ENCODE measurements at regions not wholly inside any gene's neighbourhood (a gene's known extent, or its start where the extent isn't known, plus 50 kb on each side); places are given as distances from the start of the nearest gene placed in this dataset.

DNA sequence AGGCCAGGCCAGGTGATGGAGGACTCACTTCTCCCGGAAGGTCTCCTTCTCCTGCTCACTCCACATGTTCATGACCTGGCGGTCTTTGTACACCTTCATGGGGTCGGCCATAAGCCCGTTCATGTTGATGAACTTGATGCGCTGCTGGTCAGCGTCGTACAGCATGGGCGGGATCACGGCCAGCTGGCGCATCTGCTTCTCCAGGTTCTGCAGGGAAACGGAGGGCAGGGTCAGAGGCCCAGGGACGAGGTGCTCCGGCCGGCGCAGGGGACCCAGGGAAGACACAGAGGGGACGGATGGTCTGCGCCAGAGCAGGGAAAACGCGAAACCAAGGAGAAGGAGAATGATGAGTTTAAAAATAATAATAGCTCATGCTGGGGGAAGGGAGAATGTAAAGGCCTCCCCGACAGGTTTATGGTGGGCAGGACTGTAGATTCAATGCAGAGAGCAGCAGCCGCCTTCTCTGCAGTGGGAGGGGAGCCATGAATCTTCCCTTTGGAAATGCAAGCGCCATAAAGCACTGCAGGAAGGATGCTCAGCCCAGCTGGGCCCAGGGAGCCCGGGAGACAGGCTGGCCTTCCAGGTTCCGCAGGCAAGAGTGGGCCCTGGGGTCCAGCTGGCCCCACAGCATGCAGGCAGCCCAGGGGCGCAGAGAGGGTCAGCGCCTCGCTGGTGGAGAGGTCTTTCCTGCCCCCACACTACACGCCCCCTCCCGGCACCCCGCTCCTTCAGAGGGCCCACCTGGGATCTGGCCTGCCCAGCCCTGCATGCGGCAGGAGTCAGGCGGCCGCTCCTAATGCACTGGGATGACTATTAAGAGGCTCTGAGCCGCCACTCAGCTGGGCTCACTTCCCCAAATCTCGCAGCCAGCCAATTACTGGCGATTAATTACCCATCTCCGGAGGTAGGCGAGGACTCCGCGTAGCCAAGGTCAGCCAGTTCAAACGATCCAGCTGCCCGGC, 132.0 kb downstream of the RFLNA start:
- TF ChIP-seq, protein P1, sequence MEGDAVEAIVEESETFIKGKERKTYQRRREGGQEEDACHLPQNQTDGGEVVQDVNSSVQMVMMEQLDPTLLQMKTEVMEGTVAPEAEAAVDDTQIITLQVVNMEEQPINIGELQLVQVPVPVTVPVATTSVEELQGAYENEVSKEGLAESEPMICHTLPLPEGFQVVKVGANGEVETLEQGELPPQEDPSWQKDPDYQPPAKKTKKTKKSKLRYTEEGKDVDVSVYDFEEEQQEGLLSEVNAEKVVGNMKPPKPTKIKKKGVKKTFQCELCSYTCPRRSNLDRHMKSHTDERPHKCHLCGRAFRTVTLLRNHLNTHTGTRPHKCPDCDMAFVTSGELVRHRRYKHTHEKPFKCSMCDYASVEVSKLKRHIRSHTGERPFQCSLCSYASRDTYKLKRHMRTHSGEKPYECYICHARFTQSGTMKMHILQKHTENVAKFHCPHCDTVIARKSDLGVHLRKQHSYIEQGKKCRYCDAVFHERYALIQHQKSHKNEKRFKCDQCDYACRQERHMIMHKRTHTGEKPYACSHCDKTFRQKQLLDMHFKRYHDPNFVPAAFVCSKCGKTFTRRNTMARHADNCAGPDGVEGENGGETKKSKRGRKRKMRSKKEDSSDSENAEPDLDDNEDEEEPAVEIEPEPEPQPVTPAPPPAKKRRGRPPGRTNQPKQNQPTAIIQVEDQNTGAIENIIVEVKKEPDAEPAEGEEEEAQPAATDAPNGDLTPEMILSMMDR (IDR thresholded peaks at IDR 0.05; ENCODE audit: low read depth, low read length, poor library complexity, severe bottlenecking) = no peak
- TF ChIP-seq EZH2phosphoT487 (IDR thresholded peaks at IDR 0.05; ENCODE audit: borderline replicate concordance, low read length) = no peak
